MM.1S (cell line): ENCODE measurements at regions not wholly inside any gene's neighbourhood (a gene's known extent, or its start where the extent isn't known, plus 50 kb on each side); places are given as distances from the start of the nearest gene placed in this dataset.

ENCODE experiments used
- CTCF ChIP-seq: fragments of 300-600 bp; sonication (generic); IDR thresholded peaks from 2 replicates; pipeline ENCODE4 v1.5.1; 2016; ENCODE audit warnings: antibody characterized with exemption, low read length, mixed read lengths
- EZH2 ChIP-seq: fragments of 300-600 bp; sonication (generic); optimal IDR thresholded peaks from 2 replicates; pipeline ENCODE3; 2017; ENCODE audit warnings: low read depth, mild to moderate bottlenecking, antibody characterized with exemption, low read length, mixed read lengths
- EZH2phosphoT487 ChIP-seq: fragments of 300-600 bp; sonication (generic); IDR thresholded peaks from 2 replicates; pipeline ENCODE4 v1.6.1; 2018; ENCODE audit warnings: antibody characterized with exemption, low read length

GRCh38 chr6:12560315-12560714 lies 156.3 kb upstream of the PHACTR1 start:
- TF ChIP-seq EZH2 (no peak), CTCF (no peak), EZH2phosphoT487 (no peak)
